GM12878 (cell line): ENCODE measurements at regions not wholly inside any gene's neighbourhood (a gene's known extent, or its start where the extent isn't known, plus 50 kb on each side); places are given as distances from the start of the nearest gene placed in this dataset.

Experiments used
- ATAC-seq: fragments of 200-7000 bp; cut with Tn5 transposase; 3 replicates; pipeline ENCODE4 v1.9.1; 2020; ENCODE audit warnings: mild to moderate bottlenecking, moderate library complexity
- BruUV-seq: library from RNA; stranded (reverse); fragments of 400-500 nt; replicated peaks from 2 replicates; lab custom pipeline; 2021; lab: Mats Ljungman, UMichigan
- CTCF ChIA-PET: fragments of 300-600 bp; sonication (Branson Sonifier 250); formaldehyde crosslinking; extraction: SDS; loops from one replicate; lab custom pipeline; 2021; ENCODE audit warnings: inconsistent platforms; lab: Yijun Ruan, JAX
- POLR2A ChIA-PET: fragments of 350-600 bp; formaldehyde crosslinking; extraction: SDS; loops from one replicate; lab custom pipeline; 2021; ENCODE audit warnings: inconsistent platforms; lab: Charles Lee
- RAD21 ChIA-PET: fragments of 300-600 bp; sonication (Branson Sonifier 250); formaldehyde crosslinking; loops from one replicate; lab custom pipeline; 2023; ENCODE audit warnings: antibody characterized with exemption; ENCODE audit not compliant: unreplicated experiment; lab: Charles Lee
- SMC1A ChIA-PET: fragments of 300-600 bp; sonication (Branson Sonifier 250); formaldehyde crosslinking; loops from one replicate; lab custom pipeline; 2023; ENCODE audit not compliant: unreplicated experiment, uncharacterized antibody; lab: Charles Lee
- DNase-seq: peaks from one replicate; pipeline ENCODE4 v3.0.0-alpha.2; 2011; ENCODE audit warnings: low read depth, low spot score
- FAIRE-seq: peaks from 3 replicates; lab custom pipeline; 2011; peaks lifted over from hg19 to GRCh38; lab: Jason Lieb, UNC
- H2AFZ ChIP-seq: 2 replicates; pipeline ENCODE4 v1.6.0; 2011; ENCODE audit warnings: low read depth, low read length, control low read depth; ENCODE audit not compliant: control insufficient read depth
- H3K27ac ChIP-seq: 2 replicates; pipeline ENCODE4 v1.5.1; 2011; ENCODE audit warnings: control low read depth; ENCODE audit not compliant: control insufficient read depth, insufficient read depth
- H3K27me3 ChIP-seq, 2 experiments: replicated peaks in 1 of 2; 2 replicates each; pipeline versions ENCODE4 v1.6.0 to v1.6.1; 2011; ENCODE audit warnings: low read length in 1 of 2; ENCODE audit not compliant: control insufficient read depth in 2 of 2, insufficient read depth in 2 of 2
- H3K36me3 ChIP-seq, 2 experiments: 2 replicates each; pipeline ENCODE4 v1.5.1; 2011; ENCODE audit warnings: low read length in 1 of 2; ENCODE audit not compliant: control insufficient read depth in 2 of 2, insufficient read depth in 2 of 2
- H3K4me1 ChIP-seq: 2 replicates; pipeline ENCODE4 v1.6.1; 2011; ENCODE audit warnings: mild to moderate bottlenecking, low read length, moderate library complexity, mixed read lengths; ENCODE audit not compliant: control insufficient read depth, insufficient read depth
- H3K4me2 ChIP-seq: 2 replicates; pipeline ENCODE4 v1.6.0; 2011; ENCODE audit warnings: control low read depth; ENCODE audit not compliant: control insufficient read depth, insufficient read depth
- H3K4me3 ChIP-seq: fragments of 200-600 bp; sonication (generic); 2 replicates; pipeline ENCODE4 v1.5.1; 2016
- H3K79me2 ChIP-seq: 2 replicates; pipeline ENCODE4 v1.6.0; 2011; ENCODE audit warnings: low read length; ENCODE audit not compliant: control insufficient read depth, insufficient read depth
- H3K9ac ChIP-seq: 2 replicates; pipeline ENCODE4 v1.8.0; 2011; ENCODE audit warnings: low read length, control low read depth, mixed read lengths; ENCODE audit not compliant: control insufficient read depth, insufficient read depth
- H3K9me3 ChIP-seq: replicated peaks from 3 replicates; pipeline ENCODE4 v1.5.1; 2011; ENCODE audit warnings: mild to moderate bottlenecking, low read length; ENCODE audit not compliant: control insufficient read depth, insufficient read depth
- H4K20me1 ChIP-seq: 2 replicates; pipeline ENCODE4 v1.6.0; 2011; ENCODE audit not compliant: control insufficient read depth, insufficient read depth
- BCLAF1 ChIP-seq: fragments of 450-650 bp; IDR thresholded peaks from 2 replicates; pipeline ENCODE4 v1.6.1; 2017; ENCODE audit warnings: antibody characterized with exemption, mild to moderate bottlenecking, moderate library complexity
- MEF2A ChIP-seq: IDR thresholded peaks from 2 replicates; pipeline ENCODE4 v1.6.1; 2011; ENCODE audit warnings: low read depth, mild to moderate bottlenecking, low read length, moderate library complexity; ENCODE audit not compliant: insufficient read depth
- SPI1 ChIP-seq: IDR thresholded peaks from 2 replicates; pipeline ENCODE4 v1.6.1; 2011; ENCODE audit warnings: low read depth, mild to moderate bottlenecking, low read length, moderate library complexity, borderline replicate concordance; ENCODE audit not compliant: insufficient read depth
- WGBS: methylation state at CpG from one replicate; pipeline ENCODE4 v1.1.6; 2016; ENCODE audit warnings: low lambda C conversion rate; ENCODE audit not compliant: insufficient replicate concordance, insufficient coverage; ENCODE audit errors: missing lambda C conversion rate; 5-methylcytosine and 5-hydroxymethylcytosine counted together
- in situ Hi-C: fragments of 300-500 bp; cut with MboI; formaldehyde crosslinking; loops from 9 replicates; pipeline ENCODE4 v1.14.3; 2018; ENCODE audit warnings: mixed read lengths
- intact Hi-C: fragments of 100-400 bp; cut with micrococcal nuclease; formaldehyde crosslinking; loops from one replicate; pipeline ENCODE4 v1.14.2; 2022; ENCODE audit not compliant: unreplicated experiment
- TF ChIP-seq, protein P1 (sequence below): fragments of 450-650 bp; IDR thresholded peaks from 2 replicates; pipeline ENCODE4 v1.6.1; 2016; ENCODE audit warnings: mild to moderate bottlenecking

- RAD21 ChIA-PET = no interaction called here
Measured at GRCh38 chr9:78615372-78615771, 318.4 kb downstream of the PSAT1 start.

More at GRCh38 chr9:78615372-78615771, 318.4 kb downstream of the PSAT1 start:
- DNase-seq = no peak
- intact Hi-C loops (no loop called here), in situ Hi-C loops (no loop called here)
- Histone ChIP-seq H3K27ac (no peak overlapping the region), H3K36me3 (no peaks in the 10 kb centered on the region), H3K4me2 (no peak overlapping the region), H3K9me3 (no peaks in the 10 kb centered on the region), H4K20me1 (no peaks in the 10 kb centered on the region), H2AFZ (no peak overlapping the region)
- SMC1A ChIA-PET = interaction anchor here (0.6 kb wide), 1 partner anchor 35 kb away, joined by 3 read pairs; no protein-coding TSS in a partner anchor
- no TSS peak for BruUV-seq
- no peak for ATAC-seq
- no peak for TF ChIP-seq BCLAF1
- no peak for TF ChIP-seq MEF2A
- TF ChIP-seq, protein P1, sequence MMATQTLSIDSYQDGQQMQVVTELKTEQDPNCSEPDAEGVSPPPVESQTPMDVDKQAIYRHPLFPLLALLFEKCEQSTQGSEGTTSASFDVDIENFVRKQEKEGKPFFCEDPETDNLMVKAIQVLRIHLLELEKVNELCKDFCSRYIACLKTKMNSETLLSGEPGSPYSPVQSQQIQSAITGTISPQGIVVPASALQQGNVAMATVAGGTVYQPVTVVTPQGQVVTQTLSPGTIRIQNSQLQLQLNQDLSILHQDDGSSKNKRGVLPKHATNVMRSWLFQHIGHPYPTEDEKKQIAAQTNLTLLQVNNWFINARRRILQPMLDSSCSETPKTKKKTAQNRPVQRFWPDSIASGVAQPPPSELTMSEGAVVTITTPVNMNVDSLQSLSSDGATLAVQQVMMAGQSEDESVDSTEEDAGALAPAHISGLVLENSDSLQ = no peak
- TF ChIP-seq SPI1 = no peak
- TF ChIP-seq, all 136 proteins: peak for 0
- no peaks in the 10 kb centered on the region for H3K4me1 ChIP-seq
- WGBS = 26% methylated on average over 5 of the region's 5 CpGs
- ChIA-PET POLR2A (no interaction called here), CTCF (interaction anchor here (0.5 kb wide), 1 partner anchor 268 kb away, joined by 3 read pairs; no protein-coding TSS in a partner anchor)
- no peak overlapping the region for H3K9ac ChIP-seq
- H3K79me2 ChIP-seq = no peaks in the 10 kb centered on the region
- no peak overlapping the region for H3K4me3 ChIP-seq
- H3K27me3 ChIP-seq = no peaks in the 10 kb centered on the region
- no peak for FAIRE-seq
